Neural cell (in vitro differentiated cells): ENCODE measurements at regions not wholly inside any gene's neighbourhood (a gene's known extent, or its start where the extent isn't known, plus 50 kb on each side); places are given as distances from the start of the nearest gene placed in this dataset.

ENCODE experiments used
- RAD21 ChIP-seq: fragments of 450-650 bp; conservative IDR thresholded peaks from 2 replicates; pipeline ENCODE4 v1.6.1; 2014; ENCODE audit warnings: antibody characterized with exemption, mild to moderate bottlenecking, moderate library complexity
- TF ChIP-seq, protein P1 (sequence below): fragments of 450-650 bp; IDR thresholded peaks from 2 replicates; pipeline ENCODE4 v1.5.1; 2014; ENCODE audit warnings: antibody characterized with exemption, mild to moderate bottlenecking, moderate library complexity; ENCODE audit not compliant: poor library complexity, severe bottlenecking

DNA sequence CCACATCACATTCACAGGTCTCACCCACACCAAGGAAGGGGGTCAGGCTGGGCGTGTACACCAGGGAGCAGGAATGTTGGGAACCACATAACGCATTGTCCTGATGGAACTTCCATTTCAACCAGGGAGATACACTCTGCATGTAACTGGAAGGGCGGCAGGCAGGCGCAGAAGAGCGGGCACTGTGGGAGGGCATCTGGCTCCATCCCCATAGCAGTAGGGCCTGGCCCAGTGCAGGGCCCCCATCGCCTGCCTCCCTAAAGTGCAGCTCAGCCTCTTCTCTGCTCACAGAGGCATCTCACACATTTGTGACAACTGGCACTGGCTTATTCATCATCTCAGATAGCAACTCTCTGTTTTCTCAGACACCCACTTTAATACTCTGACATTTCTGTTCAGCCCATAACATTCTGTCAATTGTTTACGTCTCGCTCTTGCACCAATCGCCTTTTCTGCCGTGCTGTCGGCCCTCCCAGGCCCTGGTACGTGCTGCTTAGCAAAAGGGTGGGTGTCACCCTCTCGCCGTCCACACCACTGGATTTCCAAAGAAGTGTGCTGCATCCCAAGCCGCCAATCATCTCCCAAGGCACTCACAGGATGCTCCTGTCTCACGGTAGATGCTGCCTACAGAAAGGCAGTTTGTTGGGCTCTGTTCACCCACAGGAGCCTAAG lies 353.3 kb upstream of the ZNF507 start:
- TF ChIP-seq, protein P1, sequence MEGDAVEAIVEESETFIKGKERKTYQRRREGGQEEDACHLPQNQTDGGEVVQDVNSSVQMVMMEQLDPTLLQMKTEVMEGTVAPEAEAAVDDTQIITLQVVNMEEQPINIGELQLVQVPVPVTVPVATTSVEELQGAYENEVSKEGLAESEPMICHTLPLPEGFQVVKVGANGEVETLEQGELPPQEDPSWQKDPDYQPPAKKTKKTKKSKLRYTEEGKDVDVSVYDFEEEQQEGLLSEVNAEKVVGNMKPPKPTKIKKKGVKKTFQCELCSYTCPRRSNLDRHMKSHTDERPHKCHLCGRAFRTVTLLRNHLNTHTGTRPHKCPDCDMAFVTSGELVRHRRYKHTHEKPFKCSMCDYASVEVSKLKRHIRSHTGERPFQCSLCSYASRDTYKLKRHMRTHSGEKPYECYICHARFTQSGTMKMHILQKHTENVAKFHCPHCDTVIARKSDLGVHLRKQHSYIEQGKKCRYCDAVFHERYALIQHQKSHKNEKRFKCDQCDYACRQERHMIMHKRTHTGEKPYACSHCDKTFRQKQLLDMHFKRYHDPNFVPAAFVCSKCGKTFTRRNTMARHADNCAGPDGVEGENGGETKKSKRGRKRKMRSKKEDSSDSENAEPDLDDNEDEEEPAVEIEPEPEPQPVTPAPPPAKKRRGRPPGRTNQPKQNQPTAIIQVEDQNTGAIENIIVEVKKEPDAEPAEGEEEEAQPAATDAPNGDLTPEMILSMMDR: no peak
- no peak for TF ChIP-seq RAD21
